HTR-8/SVneo (cell line): ENCODE measurements at regions not wholly inside any gene's neighbourhood (a gene's known extent, or its start where the extent isn't known, plus 50 kb on each side); places are given as distances from the start of the nearest gene placed in this dataset.
A peak's percentile ranks its signal among the peaks of the same experiment; 100 is the strongest.
"Not testable (repeated sequence)": the region's sequence is repeated elsewhere in the genome, so short reads cannot be mapped to it uniquely, and the experiment has no call there.

Experiments used
- DNase-seq: peaks from one replicate; pipeline ENCODE4 v3.0.0; 2011; ENCODE audit warnings: low spot score, mixed read lengths; ENCODE audit not compliant: insufficient read length
- FAIRE-seq: peaks from 2 replicates; lab custom pipeline; 2011; peaks lifted over from hg19 to GRCh38; lab: Jason Lieb, UNC

- DNase-seq = no peak
- no peak for FAIRE-seq
These were observed 713.6 kb downstream of the SLC4A3 start for GRCh38 chr2:220341014-220341413.

GRCh38 chr2:220346919-220347318 lies 719.5 kb downstream of the SLC4A3 start:
- DNase-seq (no peak), FAIRE-seq (no peak)

- DNase-seq (no peak), FAIRE-seq (no peak)
These were observed 720.2 kb downstream of the SLC4A3 start for GRCh38 chr2:220347626-220348025.

GRCh38 chr2:220348206-220348605 lies 720.8 kb downstream of the SLC4A3 start:
- DNase-seq = no peak
- no peak for FAIRE-seq

GRCh38 chr2:220353897-220354296 lies 726.5 kb downstream of the SLC4A3 start:
- DNase-seq = no peak
- FAIRE-seq = no peak

- FAIRE-seq (peak; percentile 23), DNase-seq (no peak)
These were observed 728.6 kb downstream of the SLC4A3 start for GRCh38 chr2:220356076-220356475.

GRCh38 chr2:220365023-220365422 lies 737.6 kb downstream of the SLC4A3 start:
- FAIRE-seq (no peak), DNase-seq (no peak)

- no peak for DNase-seq
- FAIRE-seq = no peak
These were observed 739.3 kb downstream of the SLC4A3 start for GRCh38 chr2:220366765-220367164.

GRCh38 chr2:220370764-220371163 lies 743.3 kb downstream of the SLC4A3 start:
- FAIRE-seq = no peak
- no peak for DNase-seq

- no peak for FAIRE-seq
- no peak for DNase-seq
These were observed 743.8 kb downstream of the SLC4A3 start for GRCh38 chr2:220371211-220371610.

- FAIRE-seq (peak; percentile 54), DNase-seq (peak; percentile 11)
These were observed 746.4 kb downstream of the SLC4A3 start for GRCh38 chr2:220373878-220374277.

- DNase-seq = no peak
- no peak for FAIRE-seq
These were observed 746.9 kb downstream of the SLC4A3 start for GRCh38 chr2:220374282-220374681.

- no peak for FAIRE-seq
- no peak for DNase-seq
These were observed 750.2 kb downstream of the SLC4A3 start for GRCh38 chr2:220377482-220378155.

GRCh38 chr2:220387758-220388157 lies 760.3 kb downstream of the SLC4A3 start:
- DNase-seq, FAIRE-seq: not testable (repeated sequence)

GRCh38 chr2:220393711-220394110 lies 766.3 kb downstream of the SLC4A3 start:
- FAIRE-seq (no peak), DNase-seq (no peak)

GRCh38 chr2:220394433-220394832 lies 767.0 kb downstream of the SLC4A3 start:
- DNase-seq = peak; percentile 22
- FAIRE-seq = no peak

- FAIRE-seq (no peak), DNase-seq (no peak)
These were observed 768.9 kb downstream of the SLC4A3 start for GRCh38 chr2:220396287-220396686.

- FAIRE-seq (no peak), DNase-seq (no peak)
These were observed 782.9 kb downstream of the SLC4A3 start for GRCh38 chr2:220410296-220410695.

GRCh38 chr2:220417503-220417902 lies 790.1 kb downstream of the SLC4A3 start:
- FAIRE-seq (no peak), DNase-seq (no peak)

GRCh38 chr2:220419647-220420046 lies 792.2 kb downstream of the SLC4A3 start:
- peak; percentile 5 for DNase-seq
- no peak for FAIRE-seq

- no peak for FAIRE-seq
- no peak for DNase-seq
These were observed 793.4 kb downstream of the SLC4A3 start for GRCh38 chr2:220420820-220421219.

- no peak for FAIRE-seq
- no peak for DNase-seq
These were observed 795.2 kb downstream of the SLC4A3 start for GRCh38 chr2:220422676-220423075.
